Left colon (tissue), 2 donors: ENCODE measurements at regions not wholly inside any gene's neighbourhood (a gene's known extent, or its start where the extent isn't known, plus 50 kb on each side); places are given as distances from the start of the nearest gene placed in this dataset.
"Not testable (repeated sequence)": the region's sequence is repeated elsewhere in the genome, so short reads cannot be mapped to it uniquely, and the experiment has no call there.

ENCODE experiments used
- ATAC-seq: fragments of 200-7000 bp; cut with Tn5 transposase; one replicate; pipeline ENCODE4 v1.9.1; 2020; ENCODE audit warnings: mild to moderate bottlenecking, moderate library complexity
- DNase-seq, 2 donors: peaks; one replicate each; pipeline ENCODE4 v3.0.0-alpha.2; 2020
- intact Hi-C, 2 donors: fragments of 100-400 bp; cut with DNase I in 1 of 2; cut with micrococcal nuclease in 1 of 2; formaldehyde crosslinking; loops; one replicate each; pipeline versions ENCODE4 v1.11.2 to v1.14.0; 2022; cut with DNase I, micrococcal nuclease
- donor health status: DM: no; HTN: no; CAD: no.
- donor health status: DM: yes; HTN: yes; CAD: no.

DNA sequence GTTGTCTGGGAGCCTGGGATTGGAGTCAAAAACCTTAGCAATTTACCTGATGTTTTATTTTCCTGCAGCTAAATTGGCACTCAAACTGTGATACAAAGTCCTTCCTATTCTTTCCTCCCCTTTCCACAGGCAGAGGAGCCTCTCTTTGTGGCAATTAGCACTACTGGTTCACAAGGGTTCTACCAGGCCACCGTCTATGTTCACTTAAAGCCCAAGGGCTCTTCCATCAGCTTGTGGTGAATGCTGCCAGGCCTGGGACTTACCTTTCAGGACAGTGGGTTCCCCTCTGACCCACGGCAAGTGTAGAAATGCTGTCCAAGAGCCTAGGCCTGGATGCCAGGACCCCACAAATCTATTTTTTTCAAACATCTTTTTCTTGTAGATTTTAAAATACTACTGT, 251.9 kb upstream of the B3GALT2 start:
- no peak for DNase-seq
- intact Hi-C loops: no loop called here
- no peak for ATAC-seq

DNA sequence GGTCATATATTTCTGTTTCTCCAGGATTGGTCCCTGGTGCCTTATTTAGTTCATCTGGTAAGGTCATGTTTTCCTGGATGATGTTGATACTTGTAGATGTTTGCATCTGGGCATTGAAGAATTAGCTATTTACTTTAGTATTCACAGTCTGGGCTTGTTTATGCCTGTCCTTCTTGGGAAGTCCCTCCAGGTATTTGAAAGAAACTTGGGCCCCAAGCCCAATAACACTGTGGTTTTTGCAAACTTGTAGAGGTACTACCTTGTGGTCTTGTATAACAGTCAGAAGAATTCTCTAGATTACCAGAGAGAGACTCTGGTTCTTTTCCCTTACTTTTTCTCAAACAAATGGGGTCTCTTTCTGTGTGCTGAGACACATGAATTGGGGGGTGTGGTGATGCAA, 251.4 kb upstream of the B3GALT2 start:
- intact Hi-C loops: no loop called here
- DNase-seq: no peak
- no peak for ATAC-seq

DNA sequence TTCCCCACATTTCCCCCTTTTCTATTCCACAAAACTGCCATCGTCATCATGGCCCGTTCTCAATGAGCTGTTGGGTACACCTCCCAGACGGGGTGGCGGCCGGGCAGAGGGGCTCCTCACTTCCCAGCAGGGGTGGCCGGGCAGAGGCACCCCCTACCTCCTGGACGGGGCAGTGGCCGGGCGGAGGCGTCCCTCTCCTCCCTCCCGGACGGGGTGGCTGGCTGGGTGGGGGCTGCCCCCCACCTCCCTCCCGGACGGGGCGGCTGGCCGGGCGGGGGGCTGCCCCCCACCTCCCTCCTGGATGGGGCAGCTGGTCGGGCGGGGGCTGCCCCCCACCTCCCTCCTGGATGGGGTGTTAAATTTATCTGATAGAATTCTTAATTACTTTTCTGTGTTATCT, 250.9 kb upstream of the B3GALT2 start:
- intact Hi-C loops, ATAC-seq, DNase-seq: not testable (repeated sequence)

DNA sequence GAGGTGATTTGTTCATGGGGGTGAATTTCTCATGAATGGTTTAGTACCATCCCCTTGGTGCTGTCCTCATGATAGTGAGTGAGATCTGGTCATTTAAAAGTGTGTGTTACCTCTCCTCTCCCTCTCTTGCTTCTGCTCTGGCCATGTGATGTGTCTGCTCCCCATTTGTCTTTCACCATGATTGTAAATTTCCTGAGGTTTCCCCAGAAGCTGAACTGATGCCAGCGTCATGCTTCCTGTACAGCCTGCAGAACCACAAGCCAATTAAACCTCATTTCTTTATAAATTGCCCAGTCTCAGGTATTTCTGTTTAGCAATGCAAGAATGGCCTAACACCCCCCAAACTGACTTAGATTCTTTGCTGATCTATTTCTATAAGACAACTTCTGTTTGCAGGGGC, 249.4 kb upstream of the B3GALT2 start:
- ATAC-seq (no peak), DNase-seq (no peak)
- intact Hi-C loops: no loop called here

DNA sequence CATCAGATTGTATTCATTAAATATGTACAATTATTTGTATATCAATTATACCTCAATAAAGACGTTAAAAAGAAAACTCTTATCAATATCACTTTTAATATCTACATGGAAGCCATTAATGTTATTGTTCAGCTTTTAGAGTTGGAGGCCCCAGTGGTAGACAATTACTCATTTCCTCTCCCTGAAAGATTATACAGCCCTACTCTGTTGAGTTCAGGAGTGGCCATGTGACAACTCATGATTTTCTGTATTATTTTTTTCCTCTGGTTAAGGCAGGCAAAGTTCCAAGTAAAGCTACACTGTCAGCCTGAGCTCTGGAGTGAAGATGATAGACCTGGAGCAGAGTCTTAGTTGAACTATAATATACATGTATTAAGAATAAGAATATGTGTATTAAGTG, 247.9 kb upstream of the B3GALT2 start:
- DNase-seq (no peak), ATAC-seq (no peak)
- intact Hi-C loops: no loop called here

DNA sequence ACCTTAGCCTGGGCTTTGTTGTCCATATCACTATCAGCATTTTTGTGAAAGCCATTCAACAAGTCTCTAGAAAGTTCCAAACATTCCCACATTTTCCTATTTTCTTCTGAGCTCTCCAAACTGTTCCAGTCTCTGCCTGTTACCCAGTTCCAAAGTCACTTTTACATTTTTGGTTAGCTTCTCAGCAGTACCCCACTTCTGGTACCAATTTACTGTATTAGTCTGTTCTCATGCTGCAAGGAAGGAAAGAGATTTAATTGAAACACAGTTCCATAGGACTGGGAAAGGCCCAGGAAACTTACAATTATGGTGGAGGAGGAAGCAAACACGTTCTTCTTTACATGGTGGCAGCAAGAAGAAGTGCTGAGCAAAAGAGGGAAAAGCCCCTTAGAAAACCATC, 247.2 kb upstream of the B3GALT2 start:
- no peak for ATAC-seq
- no peak for DNase-seq
- intact Hi-C loops: no loop called here

DNA sequence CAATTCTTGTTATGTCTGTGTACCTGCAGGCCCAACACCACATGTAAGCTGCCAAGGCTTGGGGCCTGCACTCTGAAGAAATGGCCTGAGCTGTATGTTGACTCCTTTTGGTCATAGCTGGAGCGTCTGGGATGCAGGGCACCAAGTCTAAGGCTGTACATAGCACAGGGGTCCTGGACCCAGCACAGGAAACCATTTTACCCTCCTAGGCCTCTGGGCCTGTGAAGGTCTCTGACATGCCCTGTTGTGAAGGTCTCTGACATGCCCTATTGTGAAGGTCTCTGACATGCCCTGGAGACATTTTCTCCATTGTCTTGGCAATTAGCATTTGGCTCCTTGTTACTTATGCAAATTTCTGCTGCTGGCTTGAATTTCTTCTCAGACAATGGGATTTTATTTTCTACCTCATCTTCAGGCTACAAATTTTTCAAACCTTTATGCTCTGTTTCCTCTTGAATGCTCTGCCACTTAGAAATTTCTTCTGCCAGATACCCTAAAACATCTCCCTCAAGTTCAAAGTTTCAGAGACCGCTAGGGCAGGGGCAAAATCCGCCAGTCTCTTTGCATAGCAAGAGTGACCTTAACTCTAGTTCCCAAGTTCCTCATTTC, 246.7 kb upstream of the B3GALT2 start:
- intact Hi-C loops: no loop called here
- DNase-seq (no peak), ATAC-seq (no peak)

DNA sequence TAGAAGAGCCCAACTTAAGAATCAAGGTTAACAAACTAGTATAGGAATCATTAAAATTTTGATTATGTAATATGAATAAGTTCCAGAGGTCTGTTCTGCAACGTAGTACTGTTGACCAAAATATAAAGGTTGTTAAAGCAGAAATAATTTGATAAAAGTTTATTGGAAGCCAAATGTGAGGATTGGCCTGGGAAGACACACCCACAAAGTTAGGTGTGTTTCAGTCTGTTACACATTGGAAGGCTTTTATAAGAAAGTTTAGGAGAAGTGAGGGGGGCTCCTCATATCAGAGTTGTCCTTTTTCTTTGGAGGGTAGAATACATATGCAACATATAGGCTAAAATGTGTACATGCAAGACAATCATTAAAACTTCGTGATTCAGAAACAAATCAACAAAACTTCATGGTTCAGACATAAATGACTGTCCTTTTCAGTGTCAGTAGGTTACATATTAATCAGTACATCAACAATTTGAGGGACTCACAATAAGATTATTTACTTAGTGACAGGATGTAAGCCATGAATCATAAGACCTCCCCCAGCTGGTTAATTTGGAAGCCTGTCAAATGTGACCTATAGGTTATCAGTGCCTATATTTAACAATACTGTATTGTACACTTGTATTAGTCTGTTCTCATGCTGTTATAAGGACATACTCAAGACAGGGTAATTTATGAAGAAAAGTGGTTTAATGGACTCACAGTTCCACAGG, 245.0 kb upstream of the B3GALT2 start:
- intact Hi-C loops: no loop called here
- ATAC-seq: peak; percentile 85
- DNase-seq: no peak

DNA sequence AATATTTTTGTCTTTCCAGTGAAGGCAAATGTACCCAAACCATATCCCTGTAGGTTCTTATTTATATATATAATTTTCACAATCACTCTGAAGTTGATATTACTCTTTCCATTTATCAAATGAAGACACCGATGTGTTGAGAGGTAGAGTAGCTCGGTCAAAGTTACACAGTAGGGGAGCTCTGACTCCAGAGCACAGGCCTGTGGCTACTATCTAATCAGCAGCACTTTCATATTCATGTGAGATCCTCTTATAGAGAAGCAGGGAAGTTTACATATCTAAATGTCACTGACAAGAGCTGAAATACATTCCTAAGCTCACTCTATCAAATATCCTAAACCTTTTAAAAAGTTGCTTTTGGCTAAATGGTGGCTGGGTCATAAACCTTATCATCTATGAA, 241.1 kb upstream of the B3GALT2 start:
- no peak for DNase-seq
- intact Hi-C loops: no loop called here
- ATAC-seq: no peak

DNA sequence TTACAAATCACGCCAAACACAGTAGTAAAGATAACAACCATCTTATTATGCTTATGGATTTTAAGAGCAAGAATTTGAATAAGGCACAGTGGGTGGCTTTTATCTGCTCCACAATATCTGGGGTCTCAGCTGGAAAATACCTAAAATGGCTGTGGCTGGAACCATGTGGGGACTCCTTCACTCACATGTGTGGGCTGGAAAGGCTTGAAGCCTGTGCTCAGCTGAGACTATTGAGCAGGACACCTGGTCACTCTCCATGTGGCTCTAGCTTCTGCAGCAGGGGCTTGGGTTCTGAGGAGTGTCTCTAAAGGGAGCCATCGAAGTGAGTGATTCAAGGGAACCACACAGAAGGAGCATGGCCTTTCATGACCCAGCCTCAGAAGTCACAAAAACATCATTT, 239.6 kb upstream of the B3GALT2 start:
- ATAC-seq (no peak), DNase-seq (no peak)
- intact Hi-C loops: no loop called here

DNA sequence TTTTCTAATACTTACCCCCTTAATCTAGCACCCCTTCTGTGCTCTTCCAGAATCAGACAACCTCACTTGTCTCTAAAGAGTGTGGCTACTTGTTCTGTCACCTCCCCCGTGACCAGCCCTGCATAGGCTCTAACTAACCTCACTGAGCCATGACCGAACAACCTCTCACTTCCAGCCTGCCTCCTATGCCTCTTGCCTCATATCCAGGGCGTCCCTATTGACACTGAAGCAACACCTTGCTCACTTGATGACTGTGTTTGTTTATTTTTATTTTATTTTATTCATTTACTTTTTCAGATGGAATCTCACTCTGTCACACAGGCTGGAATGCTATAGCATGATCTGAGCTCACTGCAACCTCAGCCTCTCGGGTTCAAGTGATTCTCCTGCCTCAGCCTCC, 235.1 kb upstream of the B3GALT2 start:
- DNase-seq (no peak), ATAC-seq (no peak)
- intact Hi-C loops: no loop called here

DNA sequence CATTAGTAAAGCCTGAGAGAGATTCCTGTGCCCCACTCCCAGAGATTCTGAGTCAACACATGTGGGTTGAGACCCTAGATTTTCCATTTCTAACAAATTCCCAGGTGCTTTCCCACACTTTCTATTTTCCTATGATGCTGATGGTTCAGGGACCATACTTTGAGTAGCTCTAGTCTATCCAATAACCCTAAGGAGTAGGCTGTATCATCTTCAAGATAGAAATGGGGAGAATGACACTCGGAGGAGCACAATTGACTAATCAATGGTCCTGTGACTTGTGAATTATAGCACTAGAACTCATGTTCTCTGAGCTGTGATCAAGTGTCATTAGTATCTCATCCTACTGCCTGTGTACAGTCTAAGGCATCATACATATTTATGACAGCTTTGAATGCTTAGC, 232.9 kb upstream of the B3GALT2 start:
- DNase-seq: no peak
- intact Hi-C loops: loop anchor here in 1 of 2 donors (10.0 kb wide), 1 partner anchor 234 kb away; the partner anchor contains the start of gene B3GALT2
- no peak for ATAC-seq

DNA sequence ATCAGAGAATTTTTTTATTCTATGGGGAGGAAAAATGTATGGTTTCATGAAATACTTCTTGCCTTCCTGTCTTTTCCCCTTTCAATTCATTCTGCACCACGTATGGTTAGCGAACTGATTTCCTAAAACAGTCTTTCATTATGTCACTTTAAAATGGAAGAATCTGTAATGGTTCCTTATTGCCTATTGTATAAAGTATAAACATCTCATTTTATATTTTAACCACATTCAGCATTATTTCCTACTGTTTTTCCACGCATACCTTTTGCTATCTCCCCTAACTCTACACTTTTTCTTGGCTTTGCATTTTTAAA, 232.3 kb upstream of the B3GALT2 start:
- intact Hi-C loops: loop anchor here in 1 of 2 donors (10.0 kb wide), 1 partner anchor 234 kb away; the partner anchor contains the start of gene B3GALT2
- DNase-seq (no peak), ATAC-seq (no peak)

DNA sequence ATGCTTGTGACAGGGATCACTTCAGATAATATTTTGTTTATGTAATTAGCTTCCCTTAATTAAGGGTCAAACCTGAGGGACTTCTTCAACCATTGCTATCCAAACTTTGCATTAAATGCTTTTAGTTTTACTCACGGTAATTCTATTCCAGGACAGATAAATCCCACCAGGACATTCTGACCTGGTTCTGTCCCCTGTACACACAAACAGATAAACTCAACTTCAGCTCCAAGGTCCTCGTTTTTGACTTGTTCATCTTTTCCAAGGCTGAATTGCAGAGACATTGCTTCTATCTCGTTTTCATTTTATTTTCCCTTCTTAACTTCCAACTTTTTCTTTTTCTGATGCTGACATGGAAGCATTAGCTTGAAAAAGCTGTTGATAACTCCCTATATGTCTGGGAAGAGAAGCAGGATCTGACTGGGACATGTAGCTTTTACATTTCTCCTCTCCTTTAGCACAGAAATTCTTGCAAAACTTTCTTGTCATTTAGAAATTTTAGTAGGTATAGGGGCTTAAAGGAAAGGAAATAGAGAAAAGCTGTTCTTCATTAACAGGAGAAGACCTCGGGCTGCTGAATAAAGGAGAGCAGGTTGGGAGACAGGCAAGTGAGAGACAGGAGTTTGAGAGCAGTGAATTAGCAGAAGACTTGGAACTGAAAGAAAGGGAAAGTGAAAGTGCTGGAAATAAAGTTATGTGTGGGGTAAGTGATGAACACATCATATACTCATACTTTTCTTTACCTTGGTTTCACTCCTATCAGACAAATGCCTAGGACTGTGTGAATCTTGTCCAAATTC, 231.7 kb upstream of the B3GALT2 start:
- DNase-seq (no peak), ATAC-seq (peak; percentile 92)
- intact Hi-C loops: loop anchor here in 1 of 2 donors (10.0 kb wide), 1 partner anchor 233 kb away; the partner anchor contains the start of gene B3GALT2

DNA sequence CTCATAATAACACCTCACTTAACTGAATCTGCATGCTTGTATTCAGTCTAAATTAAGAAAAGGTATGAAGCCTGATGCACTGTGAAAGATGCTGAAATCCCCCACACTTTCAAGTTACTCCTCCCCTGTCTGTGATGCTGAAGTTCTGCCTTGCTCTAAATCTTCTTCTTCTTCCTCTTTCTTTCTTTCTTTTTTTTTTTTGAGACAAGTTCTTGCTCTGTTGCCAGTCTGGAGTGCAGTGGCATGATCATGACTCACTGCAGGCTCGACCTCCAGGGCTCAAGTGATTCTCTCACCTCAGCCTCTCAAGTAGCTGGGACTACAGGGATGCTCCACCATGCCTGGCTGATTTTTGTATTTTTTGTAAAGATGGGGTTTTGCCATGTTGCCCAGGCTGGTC, 231.0 kb upstream of the B3GALT2 start:
- ATAC-seq (no peak), DNase-seq (no peak)
- intact Hi-C loops: loop anchor here in 1 of 2 donors (10.0 kb wide), 1 partner anchor 233 kb away; the partner anchor contains the start of gene B3GALT2

DNA sequence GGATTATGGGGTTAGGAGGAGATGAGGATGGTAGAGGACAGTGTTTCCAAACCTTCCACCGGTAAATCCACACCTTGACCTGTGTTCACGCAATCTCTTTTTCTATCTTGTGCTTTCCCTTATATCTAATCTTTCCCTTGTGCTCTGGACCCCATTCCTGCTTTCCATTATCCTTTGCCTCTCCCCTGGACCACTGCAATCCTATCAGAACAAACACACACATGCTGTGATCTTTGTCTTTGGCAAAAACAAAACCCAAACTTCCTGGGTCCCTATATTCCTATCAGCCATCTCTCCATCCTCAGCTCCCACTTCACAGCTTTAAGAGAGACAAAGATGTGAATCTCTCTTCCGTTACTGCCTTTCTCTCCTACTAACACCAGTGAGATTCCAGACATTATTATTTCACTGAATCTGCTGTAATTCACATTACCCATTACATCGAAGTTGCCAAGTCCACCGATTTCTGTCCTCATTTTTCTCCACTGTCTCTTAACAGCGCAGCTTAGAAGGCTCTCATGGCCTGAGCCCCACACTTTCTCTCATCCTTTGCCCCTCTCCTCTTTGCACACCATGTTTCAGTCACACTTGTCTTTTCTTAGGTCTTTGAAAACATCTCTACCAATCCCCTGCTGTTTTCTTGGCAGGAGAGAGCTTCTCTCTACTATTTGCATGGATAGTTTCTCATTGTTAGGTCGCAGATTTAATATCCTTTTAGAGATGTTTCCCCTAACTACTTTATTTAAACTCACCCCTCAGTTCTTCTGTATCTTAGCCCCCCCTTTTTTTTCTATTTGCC, 230.0 kb upstream of the B3GALT2 start:
- no peak for DNase-seq
- ATAC-seq: no peak
- intact Hi-C loops: loop anchor here in 1 of 2 donors (10.0 kb wide), 1 partner anchor 232 kb away; the partner anchor contains the start of gene B3GALT2

DNA sequence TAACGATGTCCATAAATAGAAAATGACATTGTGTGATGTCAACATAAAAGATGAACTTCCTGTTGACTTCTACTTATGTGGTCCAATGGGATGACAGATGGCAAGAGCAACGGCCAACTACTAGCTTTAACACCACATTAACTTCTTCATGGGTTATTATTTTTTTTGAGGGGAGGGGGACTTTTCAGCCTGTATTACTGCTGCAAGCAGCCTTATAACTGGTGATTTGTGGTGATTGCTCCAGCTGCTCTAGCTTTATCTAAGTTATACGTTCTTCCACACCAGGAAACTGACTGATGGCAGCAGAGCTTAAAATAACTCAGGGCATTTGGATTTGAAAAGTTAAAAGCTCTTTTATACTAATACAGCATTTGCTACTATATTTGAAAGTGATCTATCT, 228.8 kb upstream of the B3GALT2 start:
- no peak for ATAC-seq
- no peak for DNase-seq
- intact Hi-C loops: loop anchor here in 1 of 2 donors (10.0 kb wide), 1 partner anchor 230 kb away; the partner anchor contains the start of gene B3GALT2

DNA sequence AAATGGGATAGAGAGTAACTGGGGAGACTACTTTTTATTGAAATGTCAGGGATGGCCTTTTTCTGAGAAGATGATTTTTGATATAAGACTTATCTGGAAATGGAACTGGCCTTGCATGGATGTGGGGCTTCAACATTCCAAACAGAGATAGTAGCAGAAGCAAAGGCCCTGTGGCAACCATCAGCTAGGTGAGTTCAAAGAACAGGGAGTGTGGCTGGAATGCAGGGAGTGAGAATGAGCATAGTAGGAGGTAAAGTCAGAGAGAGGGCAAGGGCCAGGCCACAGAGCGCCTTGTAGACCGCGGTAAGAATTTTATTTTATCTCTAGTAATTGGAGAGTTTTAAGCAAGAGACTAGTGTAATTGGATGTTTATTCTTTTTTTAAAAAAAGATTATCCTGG, 227.0 kb upstream of the B3GALT2 start:
- intact Hi-C loops: loop anchor here in 1 of 2 donors (10.0 kb wide), 1 partner anchor 229 kb away; the partner anchor contains the start of gene B3GALT2
- ATAC-seq (no peak), DNase-seq (no peak)

DNA sequence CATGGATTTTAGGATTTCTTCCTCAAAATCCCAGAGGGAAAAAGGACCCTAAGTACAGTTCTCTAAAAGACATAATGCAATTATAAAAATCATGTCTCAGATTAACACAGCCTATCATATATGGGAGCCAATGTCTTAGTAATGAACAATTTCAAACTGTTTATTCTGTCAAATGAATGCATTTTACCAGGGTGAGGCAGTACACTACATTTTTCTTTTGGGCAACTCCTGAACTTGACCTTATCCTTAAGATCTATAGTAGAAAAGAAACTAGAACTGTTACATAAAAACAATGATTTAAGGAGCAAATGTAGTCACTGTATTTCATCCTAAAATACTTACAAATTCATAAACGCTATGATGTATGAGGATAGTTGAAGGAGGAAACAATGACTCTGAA, 226.3 kb upstream of the B3GALT2 start:
- ATAC-seq: no peak
- intact Hi-C loops: loop anchor here in 1 of 2 donors (10.0 kb wide), 1 partner anchor 228 kb away; the partner anchor contains the start of gene B3GALT2
- no peak for DNase-seq
